VCaP (cell line): ENCODE measurements at regions not wholly inside any gene's neighbourhood (a gene's known extent, or its start where the extent isn't known, plus 50 kb on each side); places are given as distances from the start of the nearest gene placed in this dataset.

Experiments used
- H3K27ac ChIP-seq: fragments of 450-650 bp; 2 replicates; pipeline ENCODE4 v1.5.1; 2017
- CTCF ChIP-seq: fragments of 450-650 bp; conservative IDR thresholded peaks from 2 replicates; pipeline ENCODE4 v1.5.1; 2017; ENCODE audit warnings: mild to moderate bottlenecking, moderate library complexity

DNA sequence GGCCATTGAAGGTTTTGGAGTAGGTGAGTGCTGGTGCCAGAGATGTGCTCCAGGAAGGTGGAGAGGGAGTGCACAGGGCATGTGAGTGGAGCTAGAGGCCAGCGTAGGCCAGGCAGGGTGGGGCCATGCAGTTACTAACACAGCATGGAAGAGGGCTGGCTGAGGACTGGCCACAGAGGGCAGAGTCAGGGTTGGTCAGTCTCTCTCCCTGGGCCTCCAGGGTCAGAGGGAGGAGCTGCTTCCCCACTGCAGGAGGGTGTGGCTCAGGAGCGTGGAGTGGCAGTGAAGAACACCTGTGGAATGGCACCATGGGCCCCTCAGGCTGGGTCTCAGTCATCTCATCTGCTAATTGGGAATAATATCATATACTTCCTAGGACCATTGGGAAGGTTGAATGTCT is 167.7 kb downstream of the MACROH2A1 start:
- H3K27ac ChIP-seq: no peak overlapping the region
- TF ChIP-seq CTCF: no peak

GRCh38 chr5:135230251-135230925 is 168.6 kb downstream of the MACROH2A1 start:
- no peak for TF ChIP-seq CTCF
- H3K27ac ChIP-seq: no peak overlapping the region

- H3K27ac ChIP-seq: no peak overlapping the region
- no peak for TF ChIP-seq CTCF
These were observed 169.3 kb downstream of the MACROH2A1 start for GRCh38 chr5:135229679-135230132.

DNA sequence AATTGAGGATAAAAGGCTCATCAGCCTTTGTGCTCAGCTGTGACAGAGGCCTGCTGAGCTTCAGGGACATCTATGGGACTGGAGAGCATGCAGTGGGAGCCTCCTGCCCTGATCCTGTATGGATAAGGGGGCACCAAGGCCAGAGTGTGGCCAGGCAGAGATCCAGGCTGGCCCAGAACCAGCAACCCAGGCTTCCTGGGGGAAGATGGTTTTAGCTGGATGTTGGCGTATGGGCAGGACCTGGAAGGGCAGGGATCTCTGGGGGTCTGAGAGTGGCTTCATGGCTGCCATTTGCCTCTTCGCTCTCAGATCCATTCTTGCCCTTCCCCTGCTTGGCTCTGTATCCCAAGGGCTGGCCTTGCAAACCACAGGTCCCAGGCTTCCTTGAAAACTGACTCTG is 169.9 kb downstream of the MACROH2A1 start:
- no peak overlapping the region for H3K27ac ChIP-seq

GRCh38 chr5:135228222-135228621 is 170.8 kb downstream of the MACROH2A1 start:
- no peak for TF ChIP-seq CTCF
- H3K27ac ChIP-seq: no peak overlapping the region

More for the DNA sequence above, 169.9 kb downstream of the MACROH2A1 start:
- TF ChIP-seq CTCF: no peak

DNA sequence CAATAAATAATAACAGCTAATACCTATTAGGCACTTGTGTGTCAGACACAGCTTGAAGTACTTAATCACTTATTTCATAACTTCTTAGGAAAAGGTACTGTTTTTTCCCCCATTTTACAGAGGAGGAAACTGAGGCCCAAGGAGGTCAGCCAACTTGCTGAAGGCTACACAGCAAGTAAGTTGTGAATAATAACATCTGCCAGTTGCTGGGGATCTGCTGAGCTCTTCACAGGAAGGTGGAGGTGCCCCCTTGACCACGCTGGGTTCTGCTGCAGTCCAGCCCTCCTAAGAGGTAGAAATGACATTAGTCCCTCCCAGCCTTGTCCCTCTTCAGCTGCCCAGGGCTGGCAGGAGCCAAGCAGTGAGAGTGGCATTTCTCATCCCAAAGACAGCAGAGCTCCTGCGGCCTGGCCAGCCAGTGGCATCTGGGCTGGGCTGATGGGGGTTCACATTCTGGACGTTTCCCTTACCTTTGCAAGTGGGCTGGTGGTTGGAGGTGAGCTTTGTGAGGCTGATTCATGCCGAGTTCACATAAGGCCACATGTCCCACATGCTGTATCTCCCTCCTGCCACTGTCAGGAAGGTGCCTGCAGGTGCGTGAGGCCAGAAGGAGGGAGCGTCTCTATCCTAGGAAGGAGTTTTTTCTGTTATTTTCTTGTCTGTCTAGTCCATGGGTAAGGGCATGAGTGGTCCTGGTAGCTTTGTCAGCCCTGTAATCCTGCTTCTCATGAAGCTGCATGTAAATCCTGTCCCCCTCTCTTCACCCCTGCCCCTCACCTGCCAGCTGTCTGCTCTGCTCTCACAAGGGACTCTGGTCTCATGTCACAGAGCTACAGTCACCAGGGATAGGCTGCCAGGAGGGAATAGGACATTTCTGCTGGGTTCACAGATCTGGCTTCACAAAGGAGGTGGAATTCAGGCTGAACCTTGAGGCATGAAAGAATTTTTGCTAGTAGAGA is 171.7 kb downstream of the MACROH2A1 start:
- H3K27ac ChIP-seq: no peak overlapping the region
- no peak for TF ChIP-seq CTCF

- H3K27ac ChIP-seq: no peak overlapping the region
- TF ChIP-seq CTCF: no peak
These were observed 173.0 kb downstream of the MACROH2A1 start for GRCh38 chr5:135225856-135226560.
